Stimulated activated CD4-positive, alpha-beta T cell treated with anti-CD3 and anti-CD28 coated beads, TNF-alpha, amount 100 ng/mL, for 48 hours (primary cell): ENCODE measurements at regions not wholly inside any gene's neighbourhood (a gene's known extent, or its start where the extent isn't known, plus 50 kb on each side); places are given as distances from the start of the nearest gene placed in this dataset.

Experiments
- DNase-seq, 3 donors: peaks; one replicate each; pipeline ENCODE4 v3.0.0-alpha.2; 2020; ENCODE audit warnings: low read depth in 3 of 3

DNA sequence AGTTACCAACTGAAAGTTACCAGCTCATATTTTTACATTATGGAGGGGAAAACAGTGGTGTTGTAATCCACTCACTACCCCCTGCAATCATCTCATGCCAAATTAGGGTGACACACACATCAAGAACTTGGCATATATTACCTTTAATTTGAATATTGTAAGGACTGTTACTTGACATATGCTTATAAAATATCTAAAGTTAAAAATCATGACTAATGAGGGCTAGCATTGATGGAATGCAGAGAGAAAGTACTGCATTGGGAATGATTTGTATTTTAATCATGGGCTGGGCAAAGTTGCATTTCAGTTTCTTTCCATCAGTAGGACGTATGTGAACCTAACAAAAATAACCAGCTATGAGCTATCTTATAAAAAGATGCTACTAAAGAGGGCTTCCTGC lies 517.5 kb upstream of the GRIA3 start:
- DNase-seq, result no peak

DNA sequence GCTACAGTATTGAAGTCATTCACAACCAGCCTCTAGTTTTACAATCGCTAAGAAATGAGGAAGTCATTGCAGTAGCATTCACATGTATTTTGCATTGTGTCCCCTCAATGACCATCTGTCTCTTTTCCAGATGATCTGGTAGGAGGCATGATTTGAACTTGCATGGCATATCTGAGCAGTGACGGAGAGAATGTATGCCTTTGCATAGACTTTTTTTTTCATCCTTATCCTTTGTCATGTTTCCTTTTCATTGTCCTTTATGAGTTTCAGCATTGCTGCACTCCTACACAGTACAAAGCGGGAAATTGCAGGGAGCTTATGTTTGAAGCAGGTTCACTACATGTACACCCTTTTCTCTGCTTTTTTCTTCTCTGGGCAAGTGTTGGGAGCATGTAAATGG lies 516.4 kb upstream of the GRIA3 start:
- no peak for DNase-seq

DNA sequence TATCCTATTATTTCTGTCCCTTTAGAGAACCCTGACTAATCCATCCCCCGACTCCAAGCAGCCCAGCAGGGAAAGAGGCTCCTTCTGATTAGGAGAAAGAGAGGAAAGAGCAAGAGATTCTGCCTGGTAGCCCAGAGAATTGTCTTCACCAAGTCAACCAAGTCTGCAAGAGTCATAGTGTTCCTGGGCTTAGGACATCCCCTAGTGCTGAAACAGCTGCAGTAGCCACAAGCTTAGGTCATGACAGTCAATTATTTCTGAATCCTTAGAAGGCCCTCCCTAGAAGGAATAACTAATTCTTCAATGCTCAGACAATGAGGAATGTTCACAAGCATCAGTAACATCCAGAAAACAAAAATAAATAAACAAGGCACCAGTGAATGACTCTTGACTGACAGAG lies 480.3 kb upstream of the GRIA3 start:
- DNase-seq, result no peak

DNA sequence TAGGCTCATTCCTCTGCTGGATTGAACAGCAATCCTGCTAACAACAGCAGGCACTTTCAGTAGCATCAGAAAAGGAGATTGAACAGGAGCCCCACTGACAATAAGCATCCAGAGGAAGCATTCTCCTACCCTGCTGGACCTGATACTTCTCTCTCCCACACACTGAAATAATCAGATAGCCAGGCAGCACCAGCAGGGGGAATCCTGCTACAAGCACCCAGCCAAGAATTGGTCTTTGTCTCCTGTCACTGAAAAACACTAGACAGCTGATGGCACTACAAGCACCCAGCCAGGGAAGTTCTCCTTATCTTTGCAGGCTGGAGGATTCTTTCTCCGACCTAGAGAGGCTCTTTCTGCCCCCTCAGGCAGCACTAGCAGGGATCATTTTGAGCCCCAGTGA lies 444.3 kb upstream of the GRIA3 start:
- DNase-seq, result no peak

GRCh38 chrX:122770581-122770980 lies 413.5 kb upstream of the GRIA3 start:
- DNase-seq, result no peak

DNA sequence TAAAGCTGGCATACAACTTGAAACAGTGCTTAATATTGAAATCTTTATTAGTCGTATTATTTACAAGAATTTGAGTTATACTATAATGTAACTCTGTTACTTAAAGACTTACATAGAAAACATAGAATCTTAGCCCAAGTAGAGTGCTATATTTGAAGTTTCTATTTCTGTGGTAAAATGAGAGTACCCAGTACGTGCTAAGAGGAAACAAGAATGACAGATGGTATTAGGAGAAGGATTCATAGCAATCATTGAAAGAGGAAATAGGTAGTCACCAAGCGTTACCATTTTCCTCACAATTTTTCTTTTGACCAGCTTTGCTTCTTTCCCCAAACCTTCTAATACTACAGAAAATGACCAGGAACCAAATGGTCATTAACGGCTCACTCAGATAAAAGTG lies 412.1 kb upstream of the GRIA3 start:
- no peak for DNase-seq

GRCh38 chrX:122777766-122778165 lies 406.3 kb upstream of the GRIA3 start:
- no peak for DNase-seq

DNA sequence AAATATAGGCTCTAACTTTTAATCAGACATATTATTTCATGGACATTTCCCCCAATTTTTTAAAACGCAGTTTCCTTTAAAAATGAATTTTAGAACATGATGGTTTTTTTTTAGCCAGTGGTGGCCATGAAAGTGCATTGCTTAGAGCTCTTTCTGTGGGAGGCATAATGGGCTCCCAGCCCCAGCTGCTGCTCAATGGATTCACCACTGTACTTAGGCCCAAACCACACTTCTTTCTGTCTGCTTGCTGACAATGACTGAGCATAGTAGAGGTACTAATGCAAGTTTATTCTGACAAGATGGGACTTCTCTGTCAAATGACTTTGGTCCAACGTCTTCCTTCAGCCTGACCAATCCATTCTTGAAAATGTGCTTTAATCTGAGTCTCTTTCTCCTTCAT lies 400.2 kb upstream of the GRIA3 start:
- DNase-seq, result no peak

GRCh38 chrX:122787231-122787630 lies 396.8 kb upstream of the GRIA3 start:
- DNase-seq, result no peak

GRCh38 chrX:122788216-122788615 lies 395.9 kb upstream of the GRIA3 start:
- DNase-seq, result no peak

- no peak for DNase-seq
Measured at GRCh38 chrX:122790376-122791095, 393.5 kb upstream of the GRIA3 start.

DNA sequence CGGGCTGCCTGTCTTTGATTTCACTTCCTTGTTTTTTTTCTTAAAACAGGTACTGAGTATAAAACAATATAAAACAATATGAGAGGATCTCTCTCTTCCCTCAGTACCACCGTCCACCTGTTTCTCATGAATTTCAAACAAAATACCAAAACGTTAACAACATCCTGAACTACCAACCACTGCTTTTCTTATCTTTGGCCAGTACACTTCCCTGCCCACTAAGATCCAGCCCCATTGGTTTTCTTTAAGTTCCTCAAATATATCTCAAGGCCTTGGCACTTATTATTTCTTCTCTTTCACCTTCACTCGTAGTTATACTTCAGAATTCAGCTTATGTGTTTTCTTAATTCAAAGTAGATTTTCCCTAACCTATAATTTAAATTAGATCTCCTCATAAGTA lies 370.2 kb upstream of the GRIA3 start:
- DNase-seq, result no peak

GRCh38 chrX:122816288-122816687 lies 367.8 kb upstream of the GRIA3 start:
- no peak for DNase-seq

- no peak for DNase-seq
Measured at GRCh38 chrX:122817321-122817955, 366.6 kb upstream of the GRIA3 start.

DNA sequence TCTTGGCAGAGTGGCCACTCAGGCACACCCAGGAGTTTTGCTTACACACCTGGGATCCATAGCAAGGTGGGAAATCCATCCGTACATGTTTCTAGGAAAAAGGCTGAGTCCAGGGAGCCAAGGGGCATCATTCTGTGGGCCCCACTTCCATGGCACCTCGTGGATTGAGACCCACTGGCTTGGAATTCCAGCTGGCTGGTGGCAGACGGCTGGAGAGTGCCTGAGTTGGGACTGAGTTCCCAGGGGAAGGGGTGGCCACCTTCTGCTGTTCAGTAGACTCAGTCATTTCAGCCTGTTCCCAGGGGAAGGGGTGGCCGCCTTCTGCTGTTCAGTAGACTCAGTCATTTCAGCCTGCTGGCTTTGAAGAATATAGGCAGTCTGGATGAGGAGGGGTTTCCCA lies 366.0 kb upstream of the GRIA3 start:
- no peak for DNase-seq

- DNase-seq, result no peak
Measured at GRCh38 chrX:122833230-122833629, 350.8 kb upstream of the GRIA3 start.

DNA sequence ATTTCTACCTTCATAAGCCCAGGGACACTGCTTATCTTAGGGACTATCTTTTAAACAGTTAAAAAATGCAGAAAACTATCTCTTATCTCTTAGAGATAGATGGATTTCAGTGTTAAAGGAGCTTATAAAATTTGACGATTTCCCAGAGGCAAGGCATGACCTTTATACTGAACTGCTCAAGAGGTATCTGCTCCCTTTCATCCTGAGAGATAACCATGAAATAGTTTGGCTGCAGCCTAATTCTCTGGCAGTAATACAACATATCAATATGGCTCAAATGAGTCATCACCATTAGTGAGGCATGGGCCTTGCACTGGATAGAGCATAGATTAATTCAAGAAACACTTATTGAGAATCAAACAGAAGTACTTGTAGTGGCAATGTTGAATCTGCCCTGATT lies 348.2 kb upstream of the GRIA3 start:
- no peak for DNase-seq

DNA sequence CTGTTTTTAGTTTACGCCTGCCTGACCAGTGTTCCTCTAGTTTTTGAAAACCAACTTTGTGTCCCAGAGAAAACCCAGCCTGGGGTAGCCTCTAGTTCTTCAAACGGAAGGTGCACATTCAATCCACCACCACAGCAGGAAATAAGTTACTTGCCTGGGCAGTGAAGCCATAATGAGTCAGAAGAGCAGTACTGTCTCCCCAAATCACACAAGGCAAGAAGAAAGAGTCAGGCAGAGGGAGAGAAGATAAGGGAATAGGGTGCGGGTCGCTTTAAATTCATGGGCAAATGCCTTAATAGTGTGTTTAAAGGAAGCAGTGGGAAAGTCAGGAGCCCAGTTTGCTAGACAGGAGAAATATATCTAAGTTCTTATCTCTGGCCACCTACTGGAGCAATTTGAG lies 333.8 kb upstream of the GRIA3 start:
- DNase-seq, result no peak

DNA sequence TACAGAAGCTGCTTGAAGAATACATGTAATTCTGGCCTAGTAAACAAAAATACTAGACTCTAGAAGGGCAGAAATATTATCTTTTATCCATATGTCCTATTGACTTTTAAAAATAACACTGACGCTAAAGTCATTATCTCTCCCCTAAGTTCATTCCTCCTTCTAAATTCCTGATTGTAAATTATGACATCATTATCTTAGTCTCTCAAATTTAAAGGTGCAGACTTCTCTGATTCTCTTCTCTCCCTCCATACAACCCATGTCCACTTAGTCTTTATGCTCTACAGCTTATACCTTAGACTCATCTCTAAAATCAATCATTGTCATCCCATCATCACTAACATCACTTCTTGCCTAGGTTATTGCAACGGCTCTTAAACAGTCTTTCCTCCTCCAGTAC lies 327.9 kb upstream of the GRIA3 start:
- DNase-seq, result no peak

DNA sequence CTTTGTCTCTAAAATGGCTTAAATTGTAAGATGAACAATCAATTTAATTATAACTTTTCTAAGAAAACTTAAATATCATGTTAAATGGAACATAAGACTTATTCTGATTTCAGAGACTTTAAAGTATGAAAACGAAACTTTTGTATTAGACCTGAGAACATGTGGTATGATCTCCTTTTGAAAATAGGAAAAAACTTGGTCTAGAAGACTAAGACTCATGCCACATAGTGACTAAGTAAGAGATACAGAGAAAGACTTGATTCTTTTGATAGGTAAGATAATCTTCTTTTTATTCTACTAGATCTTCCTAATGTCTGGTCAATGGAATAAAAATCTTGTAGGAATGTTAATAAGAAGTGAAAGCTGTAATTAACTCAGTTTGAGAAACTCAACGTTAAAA lies 326.3 kb upstream of the GRIA3 start:
- no peak for DNase-seq

GRCh38 chrX:122863067-122863466 lies 321.0 kb upstream of the GRIA3 start:
- DNase-seq, result no peak

DNA sequence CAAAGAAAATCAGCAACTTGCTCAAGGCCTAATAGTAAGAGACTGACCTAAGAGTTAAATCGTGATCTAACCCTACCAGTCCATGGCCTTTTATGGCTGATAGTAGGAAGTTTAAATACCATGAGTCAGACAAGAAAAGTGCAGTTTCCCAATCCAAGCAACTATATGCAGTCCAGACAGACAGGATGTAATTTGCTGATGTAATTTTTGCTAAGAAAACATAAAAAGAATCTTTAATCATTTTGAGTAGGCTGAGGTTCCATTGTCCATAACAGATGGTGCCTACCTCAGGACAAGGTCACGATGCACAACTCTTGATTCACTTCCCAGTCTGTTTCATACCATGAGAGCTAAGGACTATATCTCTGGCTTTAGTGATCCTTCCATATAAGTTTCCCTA lies 317.5 kb upstream of the GRIA3 start:
- no peak for DNase-seq

GRCh38 chrX:122868631-122869030 lies 315.4 kb upstream of the GRIA3 start:
- DNase-seq, result no peak

GRCh38 chrX:122869171-122869570 lies 314.9 kb upstream of the GRIA3 start:
- DNase-seq, result no peak
